Parathyroid adenoma (tissue), 2 donors: ENCODE measurements at regions not wholly inside any gene's neighbourhood (a gene's known extent, or its start where the extent isn't known, plus 50 kb on each side); places are given as distances from the start of the nearest gene placed in this dataset.

Source experiments
- H2AFZ ChIP-seq: fragments of 300-600 bp; sonication (generic); one replicate; pipeline ENCODE4 v1.7.0; 2017; ENCODE audit warnings: antibody characterized with exemption, mild to moderate bottlenecking
- H3K27ac ChIP-seq: fragments of 300-600 bp; sonication (generic); one replicate; pipeline ENCODE4 v1.7.0; 2017
- H3K27me3 ChIP-seq: fragments of 300-600 bp; sonication (generic); one replicate; pipeline ENCODE4 v1.7.0; 2017; ENCODE audit warnings: low read length; ENCODE audit not compliant: control insufficient read depth, insufficient read depth
- H3K36me3 ChIP-seq: fragments of 300-600 bp; sonication (generic); one replicate; pipeline ENCODE4 v1.7.0; 2017; ENCODE audit warnings: low read length; ENCODE audit not compliant: control insufficient read depth, insufficient read depth
- H3K4me1 ChIP-seq: fragments of 300-600 bp; sonication (generic); one replicate; pipeline ENCODE4 v1.7.0; 2017; ENCODE audit warnings: control low read depth
- H3K4me2 ChIP-seq: fragments of 300-600 bp; sonication (generic); one replicate; pipeline ENCODE4 v1.7.0; 2017; ENCODE audit warnings: low read length
- H3K4me3 ChIP-seq: fragments of 300-600 bp; sonication (generic); one replicate; pipeline ENCODE4 v1.7.0; 2017; ENCODE audit warnings: low read depth, low read length
- H3K79me2 ChIP-seq: fragments of 300-600 bp; sonication (generic); one replicate; pipeline ENCODE4 v1.7.0; 2017; ENCODE audit warnings: control low read depth
- H3K9ac ChIP-seq: fragments of 300-600 bp; sonication (generic); one replicate; pipeline ENCODE4 v1.7.0; 2017; ENCODE audit warnings: mild to moderate bottlenecking
- H3K9me3 ChIP-seq: fragments of 300-600 bp; sonication (generic); one replicate; pipeline ENCODE4 v1.7.0; 2017; ENCODE audit warnings: low read length; ENCODE audit not compliant: control insufficient read depth
- CTCF ChIP-seq: fragments of 300-600 bp; sonication (generic); IDR thresholded peaks from one replicate; pipeline ENCODE4 v1.7.0; 2017; ENCODE audit warnings: antibody characterized with exemption, mild to moderate bottlenecking
- donor health status: primary hyperparathyroidism.

DNA sequence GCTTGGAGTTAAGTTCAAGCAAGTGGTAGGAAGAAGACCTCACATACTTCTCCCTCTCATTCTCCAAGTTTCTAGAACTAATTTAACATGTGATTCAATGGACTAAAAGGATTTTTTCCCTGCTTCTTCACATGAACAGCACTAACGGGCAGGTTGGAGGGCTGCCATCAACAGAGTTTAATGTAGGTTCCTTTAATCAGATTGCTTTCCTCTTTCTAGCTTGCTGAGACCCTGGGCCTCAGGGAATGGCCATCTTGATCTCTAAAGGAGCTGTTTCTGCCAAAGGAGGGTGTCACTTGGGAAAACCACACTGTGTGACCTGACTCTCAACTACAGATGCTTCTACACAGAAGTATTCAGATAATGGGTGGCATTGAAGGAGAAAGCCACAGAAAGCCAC, 223.3 kb downstream of the PIK3R1 start:
- Histone ChIP-seq H3K27me3 (no peaks in the 10 kb centered on the region), H3K27ac (no peak overlapping the region), H3K4me3 (no peak overlapping the region), H3K4me2 (no peak overlapping the region), H3K4me1 (peaks cover 36% of the 10 kb centered on the region), H3K79me2 (no peaks in the 10 kb centered on the region), H2AFZ (peak overlapping the region; percentile 43), H3K9me3 (no peaks in the 10 kb centered on the region), H3K36me3 (no peaks in the 10 kb centered on the region), H3K9ac (no peak overlapping the region)
- TF ChIP-seq CTCF = no peak

DNA sequence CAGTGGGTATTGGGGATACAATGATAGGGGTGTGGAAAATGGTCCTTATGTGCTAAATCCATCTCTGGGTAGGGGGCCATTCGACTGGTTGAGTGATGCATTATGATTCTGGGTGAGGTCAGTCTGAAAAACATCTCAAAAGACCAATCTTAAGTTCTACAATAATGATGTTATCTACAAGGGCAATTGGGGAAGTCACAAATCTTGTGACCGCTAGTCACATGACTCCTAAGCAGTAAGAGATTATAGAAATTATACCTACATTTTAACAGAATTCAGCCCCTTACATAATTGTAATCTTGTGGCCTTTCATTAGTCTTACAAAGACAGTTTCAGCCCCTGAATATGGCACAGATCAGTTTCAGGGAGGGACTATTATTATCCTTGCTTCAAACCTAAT, 224.7 kb downstream of the PIK3R1 start:
- Histone ChIP-seq H2AFZ (no peak overlapping the region), H3K4me2 (no peak overlapping the region), H3K9ac (no peak overlapping the region), H3K27me3 (no peaks in the 10 kb centered on the region), H3K27ac (no peak overlapping the region), H3K36me3 (no peaks in the 10 kb centered on the region), H3K79me2 (no peaks in the 10 kb centered on the region), H3K4me1 (peaks cover 32% of the 10 kb centered on the region), H3K4me3 (no peak overlapping the region), H3K9me3 (no peaks in the 10 kb centered on the region)
- TF ChIP-seq CTCF = no peak

- H3K79me2 ChIP-seq = no peaks in the 10 kb centered on the region
- H2AFZ ChIP-seq = no peak overlapping the region
- H3K9me3 ChIP-seq = no peaks in the 10 kb centered on the region
- H3K27ac ChIP-seq = no peak overlapping the region
- H3K9ac ChIP-seq = no peak overlapping the region
- no peaks in the 10 kb centered on the region for H3K36me3 ChIP-seq
- no peak overlapping the region for H3K4me3 ChIP-seq
- no peaks in the 10 kb centered on the region for H3K27me3 ChIP-seq
- H3K4me1 ChIP-seq = peaks cover 28% of the 10 kb centered on the region
- TF ChIP-seq CTCF = no peak
- no peak overlapping the region for H3K4me2 ChIP-seq
These were observed 225.1 kb downstream of the PIK3R1 start for GRCh38 chr5:68440651-68441050.

DNA sequence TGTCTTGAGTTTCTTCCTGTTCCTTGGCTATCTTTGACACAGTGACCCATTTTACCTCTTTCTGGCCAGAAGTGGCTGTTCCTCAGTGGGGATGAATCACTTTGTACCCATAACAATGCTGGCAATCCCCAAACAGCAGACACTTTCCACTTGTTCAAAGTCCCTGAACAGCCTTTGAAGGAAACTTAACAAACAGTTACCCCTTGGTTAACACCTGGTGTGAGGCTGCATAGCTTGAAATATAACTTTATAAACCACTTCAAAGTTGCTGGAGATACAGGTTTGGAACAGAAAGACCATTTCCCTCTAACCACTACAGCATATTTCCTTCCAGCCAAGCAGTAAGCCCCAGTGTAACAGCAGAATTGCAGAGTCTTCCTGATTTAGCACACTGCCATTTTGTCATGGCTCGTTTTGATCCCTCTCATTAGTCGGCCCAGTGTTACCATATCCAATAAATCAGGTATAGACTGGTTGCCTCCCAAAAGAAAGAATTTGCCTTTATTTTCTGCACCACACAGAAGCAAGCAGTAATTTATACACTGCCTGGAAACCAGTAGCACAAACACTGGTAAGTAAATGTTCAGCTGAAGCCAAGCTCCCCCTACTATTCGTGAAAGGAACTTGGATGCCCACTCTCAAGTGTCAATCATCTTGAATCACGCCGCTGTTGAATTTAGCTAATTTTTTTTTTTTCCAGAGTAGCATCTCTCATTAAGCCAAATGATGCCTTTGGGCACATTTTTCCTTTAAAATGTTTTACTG, 225.9 kb downstream of the PIK3R1 start:
- Histone ChIP-seq H3K4me1 (peaks cover 19% of the 10 kb centered on the region), H3K79me2 (no peaks in the 10 kb centered on the region), H3K4me3 (no peak overlapping the region), H2AFZ (no peak overlapping the region), H3K9me3 (no peaks in the 10 kb centered on the region), H3K27ac (no peak overlapping the region), H3K36me3 (no peaks in the 10 kb centered on the region), H3K4me2 (no peak overlapping the region), H3K9ac (no peak overlapping the region), H3K27me3 (no peaks in the 10 kb centered on the region)
- no peak for TF ChIP-seq CTCF

- H3K9me3 ChIP-seq = no peaks in the 10 kb centered on the region
- peaks cover 20% of the 10 kb centered on the region for H3K4me1 ChIP-seq
- no peak overlapping the region for H2AFZ ChIP-seq
- H3K27me3 ChIP-seq = no peaks in the 10 kb centered on the region
- H3K36me3 ChIP-seq = no peaks in the 10 kb centered on the region
- H3K79me2 ChIP-seq = no peaks in the 10 kb centered on the region
- H3K27ac ChIP-seq = no peak overlapping the region
- no peak overlapping the region for H3K4me3 ChIP-seq
- TF ChIP-seq CTCF = no peak
- no peak overlapping the region for H3K9ac ChIP-seq
- H3K4me2 ChIP-seq = no peak overlapping the region
These were observed 227.5 kb downstream of the PIK3R1 start for GRCh38 chr5:68443091-68443490.
